ENCODE measurements at regions not wholly inside any gene's neighbourhood (a gene's known extent, or its start where the extent isn't known, plus 50 kb on each side); places are given as distances from the start of the nearest gene placed in this dataset.
A peak's percentile ranks its signal among the peaks of the same experiment; 100 is the strongest.

DNA sequence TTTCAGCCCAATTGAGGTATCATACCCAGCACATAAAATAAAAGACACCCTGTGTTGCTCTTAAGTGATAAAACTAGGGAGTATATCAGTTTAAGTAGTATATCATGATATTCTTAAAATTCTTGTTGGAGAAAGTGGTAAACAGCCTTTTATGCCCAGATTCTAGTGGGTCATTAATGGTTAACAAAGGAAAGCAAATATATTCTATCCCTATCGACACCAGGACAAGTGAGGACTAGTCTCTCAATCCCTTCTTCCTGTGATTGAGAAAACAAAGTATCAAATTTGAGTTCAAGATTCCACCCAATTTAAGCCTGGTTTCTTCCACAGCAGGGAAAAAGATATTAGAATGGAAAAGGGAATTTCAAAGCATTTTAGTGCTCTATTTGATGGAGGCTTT, 142.4 kb upstream of the IL12A start:
- Histone ChIP-seq H3K36me3 (no peaks in the 10 kb centered on the region), H3K9me3 (no peaks in the 10 kb centered on the region), H3K27me3 (no peaks in the 10 kb centered on the region), H3K4me3 (no peak overlapping the region), H3K27ac (no peak overlapping the region), H3K4me1 (peaks cover 4 to 26% of the 10 kb centered on the region in 2 donors)
- TF ChIP-seq, protein P1, sequence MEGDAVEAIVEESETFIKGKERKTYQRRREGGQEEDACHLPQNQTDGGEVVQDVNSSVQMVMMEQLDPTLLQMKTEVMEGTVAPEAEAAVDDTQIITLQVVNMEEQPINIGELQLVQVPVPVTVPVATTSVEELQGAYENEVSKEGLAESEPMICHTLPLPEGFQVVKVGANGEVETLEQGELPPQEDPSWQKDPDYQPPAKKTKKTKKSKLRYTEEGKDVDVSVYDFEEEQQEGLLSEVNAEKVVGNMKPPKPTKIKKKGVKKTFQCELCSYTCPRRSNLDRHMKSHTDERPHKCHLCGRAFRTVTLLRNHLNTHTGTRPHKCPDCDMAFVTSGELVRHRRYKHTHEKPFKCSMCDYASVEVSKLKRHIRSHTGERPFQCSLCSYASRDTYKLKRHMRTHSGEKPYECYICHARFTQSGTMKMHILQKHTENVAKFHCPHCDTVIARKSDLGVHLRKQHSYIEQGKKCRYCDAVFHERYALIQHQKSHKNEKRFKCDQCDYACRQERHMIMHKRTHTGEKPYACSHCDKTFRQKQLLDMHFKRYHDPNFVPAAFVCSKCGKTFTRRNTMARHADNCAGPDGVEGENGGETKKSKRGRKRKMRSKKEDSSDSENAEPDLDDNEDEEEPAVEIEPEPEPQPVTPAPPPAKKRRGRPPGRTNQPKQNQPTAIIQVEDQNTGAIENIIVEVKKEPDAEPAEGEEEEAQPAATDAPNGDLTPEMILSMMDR (IDR thresholded peaks at IDR 0.05), result no peak
- intact Hi-C loops (cut with DNase I), result no loop called here
- no peak for DNase-seq (ENCODE audit: low spot score in 2 of 2)

DNA sequence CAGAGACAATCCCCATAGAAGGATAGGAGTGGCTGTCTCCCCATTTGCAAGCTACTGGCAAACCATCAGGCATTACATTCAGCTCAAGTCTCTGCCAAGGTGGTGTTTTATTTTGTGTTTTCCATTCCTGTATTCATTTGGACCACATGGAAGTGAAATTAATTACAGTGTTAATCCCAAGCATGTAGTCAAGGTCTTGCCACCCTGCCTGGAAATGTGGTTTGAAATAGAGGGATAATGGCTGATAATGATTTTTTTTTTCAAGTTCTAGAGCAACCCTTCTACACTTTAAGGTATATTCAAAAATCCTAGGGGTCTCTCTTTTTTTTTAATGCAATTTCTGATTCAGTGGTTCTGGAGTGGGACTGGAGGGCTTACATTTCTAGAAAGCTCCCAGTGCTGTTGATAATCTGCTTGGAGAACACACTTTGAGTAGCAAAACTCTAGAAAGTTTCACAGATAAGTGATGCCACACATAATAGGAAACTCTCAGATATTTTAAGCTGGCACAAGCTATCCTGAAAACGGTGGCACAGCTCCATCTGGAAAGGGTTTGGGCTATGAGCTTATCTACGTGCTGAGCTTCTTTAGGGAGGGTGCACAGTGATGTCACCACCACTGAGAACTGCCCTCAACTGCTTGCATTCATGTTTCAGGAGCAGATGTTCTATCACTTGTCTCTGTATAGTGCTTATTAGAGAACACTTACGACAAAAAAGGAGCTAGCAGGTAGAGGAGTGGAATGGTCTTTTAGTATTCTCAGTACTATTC, 140.1 kb upstream of the IL12A start:
- intact Hi-C loops (cut with DNase I), result no loop called here
- Histone ChIP-seq H3K36me3 (no peaks in the 10 kb centered on the region), H3K4me3 (no peak overlapping the region), H3K4me1 (peaks cover 14 to 41% of the 10 kb centered on the region in 2 donors), H3K27ac (no peak overlapping the region), H3K27me3 (no peaks in the 10 kb centered on the region), H3K9me3 (no peaks in the 10 kb centered on the region)
- TF ChIP-seq, protein P1 (IDR thresholded peaks at IDR 0.05), result no peak
- no peak for DNase-seq (ENCODE audit: low spot score in 2 of 2)

DNA sequence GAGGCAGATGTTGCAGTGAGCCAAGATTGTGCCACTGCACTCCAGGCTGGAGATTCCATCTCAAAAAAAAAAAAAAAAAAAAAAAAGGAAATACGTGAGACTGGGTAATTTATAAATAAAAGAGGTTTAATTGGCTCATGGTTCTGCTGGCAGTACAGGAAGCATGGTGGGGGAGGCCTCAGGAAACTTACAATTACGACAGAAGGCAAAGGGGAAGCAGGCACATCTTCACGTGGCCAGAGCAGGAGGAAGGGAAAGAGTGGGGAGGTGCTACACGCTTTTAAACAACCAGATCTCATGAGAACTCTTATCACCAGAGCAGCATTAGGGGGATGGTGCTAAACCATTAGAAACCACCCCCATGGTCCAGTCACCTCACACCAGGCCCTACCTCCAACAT, 138.2 kb upstream of the IL12A start:
- no peak for DNase-seq (ENCODE audit: low spot score in 2 of 2)
- Histone ChIP-seq H3K36me3 (no peaks in the 10 kb centered on the region), H3K27ac (no peak overlapping the region), H3K9me3 (no peaks in the 10 kb centered on the region), H3K4me1 (peaks cover 10 to 30% of the 10 kb centered on the region in 2 donors), H3K27me3 (no peaks in the 10 kb centered on the region), H3K4me3 (no peak overlapping the region)
- intact Hi-C loops (cut with DNase I), result loop anchor here (2.0 kb wide), 1 partner anchor 16 kb away; no protein-coding TSS in a partner anchor
- TF ChIP-seq, protein P1 (IDR thresholded peaks at IDR 0.05), result no peak

DNA sequence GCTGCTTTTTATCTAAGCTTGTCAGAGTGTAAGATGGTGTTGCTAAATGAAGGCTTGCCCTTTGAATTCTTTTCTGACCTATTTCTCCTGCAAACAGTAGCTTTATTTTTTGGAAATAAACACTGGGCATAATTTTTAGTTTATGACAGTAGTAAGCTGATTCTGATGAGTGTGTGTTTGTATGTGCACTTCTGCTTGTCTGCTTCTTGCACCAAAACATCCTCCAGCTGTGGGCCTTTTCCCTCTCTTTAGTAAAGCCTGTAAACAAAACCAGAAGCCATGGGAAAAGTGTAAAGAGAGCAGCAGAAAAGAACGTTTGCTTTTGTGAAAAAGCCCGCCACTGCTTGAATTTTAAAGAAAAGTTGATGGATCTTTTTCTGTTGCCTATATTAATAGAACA, 136.4 kb upstream of the IL12A start:
- TF ChIP-seq, protein P1 (IDR thresholded peaks at IDR 0.05), result no peak
- Histone ChIP-seq H3K27ac (peak overlapping the region; percentile 78 to 80), H3K4me1 (peaks cover 10 to 39% of the 10 kb centered on the region in 2 donors), H3K27me3 (no peaks in the 10 kb centered on the region), H3K36me3 (no peaks in the 10 kb centered on the region), H3K4me3 (peak overlapping the region in 1 of 2 donors; percentile 49), H3K9me3 (no peaks in the 10 kb centered on the region)
- intact Hi-C loops (cut with DNase I), result no loop called here
- no peak for DNase-seq (ENCODE audit: low spot score in 2 of 2)

DNA sequence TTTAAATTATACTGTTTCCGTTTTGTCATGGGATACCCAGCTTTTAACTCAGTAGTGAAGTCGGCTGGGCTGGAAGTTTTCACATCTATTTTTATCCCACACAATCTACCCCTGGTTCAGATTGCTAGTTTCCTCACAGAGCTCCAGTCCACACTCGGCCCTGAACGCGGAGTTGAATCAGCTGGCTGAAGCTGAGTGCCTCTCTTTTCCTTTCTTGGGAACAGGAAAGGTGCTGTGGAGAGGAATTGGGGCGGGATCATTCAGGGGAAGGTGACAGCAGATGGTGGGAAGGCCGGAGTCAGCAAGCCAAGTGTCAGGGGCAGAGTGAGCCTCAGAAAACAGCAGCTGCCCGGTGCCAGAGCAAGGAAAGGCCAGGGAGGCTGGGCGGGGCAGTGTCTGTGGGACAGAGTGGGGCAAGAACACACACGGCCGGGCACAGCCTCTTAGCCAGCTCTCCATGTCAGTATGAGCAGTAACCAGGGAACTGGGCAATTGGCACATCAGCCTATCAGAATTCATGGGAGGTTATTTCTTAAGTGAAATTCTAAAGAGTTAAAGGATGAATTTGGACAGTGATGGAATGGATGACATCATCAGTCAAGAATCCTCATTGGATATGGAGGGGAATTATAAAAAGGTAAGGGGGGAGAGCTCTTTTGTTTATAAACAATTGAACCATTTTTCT, 135.7 kb upstream of the IL12A start:
- Histone ChIP-seq H3K27me3 (no peaks in the 10 kb centered on the region), H3K36me3 (no peaks in the 10 kb centered on the region), H3K9me3 (no peaks in the 10 kb centered on the region), H3K27ac (peak overlapping the region; percentile 78 to 80), H3K4me1 (peaks cover 10 to 39% of the 10 kb centered on the region in 2 donors), H3K4me3 (peak overlapping the region in 1 of 2 donors; percentile 49)
- intact Hi-C loops (cut with DNase I), result loop anchor here (1.0 kb wide), 1 partner anchor 91 kb away; no protein-coding TSS in a partner anchor
- DNase-seq (ENCODE audit: low spot score in 2 of 2), result peak; percentile 11 to 72
- TF ChIP-seq, protein P1 (IDR thresholded peaks at IDR 0.05), result no peak
